ENCODE measurements at regions not wholly inside any gene's neighbourhood (a gene's known extent, or its start where the extent isn't known, plus 50 kb on each side); places are given as distances from the start of the nearest gene placed in this dataset.

DNA sequence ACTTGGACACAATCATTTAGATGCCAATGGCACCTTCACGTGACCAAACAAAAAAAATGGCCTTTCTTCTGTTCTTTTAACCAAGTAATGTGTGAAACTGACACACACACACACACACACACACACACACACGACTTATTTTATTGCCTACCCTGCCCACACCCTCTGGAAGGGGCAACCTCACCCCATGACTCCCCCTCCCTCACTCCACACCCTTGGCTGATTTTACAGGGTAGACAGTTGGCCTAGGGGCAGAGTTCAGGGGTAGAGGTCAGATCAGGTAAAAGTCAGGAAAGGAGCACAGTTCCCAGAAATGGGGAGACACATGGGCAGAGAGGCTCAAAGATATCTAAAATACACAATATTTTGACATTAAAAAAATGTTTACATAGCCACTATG, 144.8 kb upstream of the GJB5 start:
- intact Hi-C loops (cut with DNase I) = no loop called here
- H3K27ac ChIP-seq = no peak overlapping the region
- H3K4me1 ChIP-seq (replicated peaks in 1 of 2) = no peaks in the 10 kb centered on the region
- H3K27me3 ChIP-seq = no peaks in the 10 kb centered on the region
- H3K4me3 ChIP-seq = no peak overlapping the region
- DNase-seq = no peak
- TF ChIP-seq POLR2A (IDR thresholded peaks at IDR 0.05) = no peak
- TF ChIP-seq, protein P1, sequence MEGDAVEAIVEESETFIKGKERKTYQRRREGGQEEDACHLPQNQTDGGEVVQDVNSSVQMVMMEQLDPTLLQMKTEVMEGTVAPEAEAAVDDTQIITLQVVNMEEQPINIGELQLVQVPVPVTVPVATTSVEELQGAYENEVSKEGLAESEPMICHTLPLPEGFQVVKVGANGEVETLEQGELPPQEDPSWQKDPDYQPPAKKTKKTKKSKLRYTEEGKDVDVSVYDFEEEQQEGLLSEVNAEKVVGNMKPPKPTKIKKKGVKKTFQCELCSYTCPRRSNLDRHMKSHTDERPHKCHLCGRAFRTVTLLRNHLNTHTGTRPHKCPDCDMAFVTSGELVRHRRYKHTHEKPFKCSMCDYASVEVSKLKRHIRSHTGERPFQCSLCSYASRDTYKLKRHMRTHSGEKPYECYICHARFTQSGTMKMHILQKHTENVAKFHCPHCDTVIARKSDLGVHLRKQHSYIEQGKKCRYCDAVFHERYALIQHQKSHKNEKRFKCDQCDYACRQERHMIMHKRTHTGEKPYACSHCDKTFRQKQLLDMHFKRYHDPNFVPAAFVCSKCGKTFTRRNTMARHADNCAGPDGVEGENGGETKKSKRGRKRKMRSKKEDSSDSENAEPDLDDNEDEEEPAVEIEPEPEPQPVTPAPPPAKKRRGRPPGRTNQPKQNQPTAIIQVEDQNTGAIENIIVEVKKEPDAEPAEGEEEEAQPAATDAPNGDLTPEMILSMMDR (IDR thresholded peaks at IDR 0.05) = no peak
- H3K36me3 ChIP-seq (replicated peaks in 1 of 2) = no peaks in the 10 kb centered on the region
- no peaks in the 10 kb centered on the region for H3K9me3 ChIP-seq (replicated peaks in 1 of 3)
- WGBS, 4 donors = 20 to 48% (median 44%) methylated on average over 2 of the region's 2 CpGs

DNA sequence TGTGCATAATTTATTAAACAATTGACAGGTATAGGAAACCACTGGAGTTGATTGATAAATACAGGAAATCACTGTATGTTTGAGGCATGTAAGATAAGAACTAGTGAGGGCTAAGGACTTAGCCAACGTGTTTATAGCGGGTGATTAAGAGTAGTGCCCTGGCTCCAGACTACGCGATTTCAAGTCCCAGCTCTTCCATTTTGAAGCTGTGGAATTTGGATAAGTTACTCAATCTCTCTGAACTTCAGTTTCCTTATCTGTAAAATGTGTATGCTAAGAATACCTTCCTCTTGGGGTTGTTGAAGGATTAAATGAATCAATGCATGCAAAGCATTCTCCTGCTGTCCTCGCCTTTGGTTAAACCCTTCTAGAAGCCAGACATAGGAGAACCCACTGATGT, 143.3 kb upstream of the GJB5 start:
- Histone ChIP-seq H3K9me3 (replicated peaks in 1 of 3) (no peaks in the 10 kb centered on the region), H3K27ac (no peak overlapping the region), H3K36me3 (replicated peaks in 1 of 2) (no peaks in the 10 kb centered on the region), H3K4me3 (no peak overlapping the region), H3K4me1 (replicated peaks in 1 of 2) (no peaks in the 10 kb centered on the region), H3K27me3 (no peaks in the 10 kb centered on the region)
- DNase-seq = no peak
- 64 to 80% (median 73%) methylated on average over 5 of the region's 5 CpGs for WGBS, 4 donors
- intact Hi-C loops (cut with DNase I) = no loop called here
- TF ChIP-seq, protein P1 (IDR thresholded peaks at IDR 0.05) = no peak
- TF ChIP-seq POLR2A (IDR thresholded peaks at IDR 0.05) = no peak

DNA sequence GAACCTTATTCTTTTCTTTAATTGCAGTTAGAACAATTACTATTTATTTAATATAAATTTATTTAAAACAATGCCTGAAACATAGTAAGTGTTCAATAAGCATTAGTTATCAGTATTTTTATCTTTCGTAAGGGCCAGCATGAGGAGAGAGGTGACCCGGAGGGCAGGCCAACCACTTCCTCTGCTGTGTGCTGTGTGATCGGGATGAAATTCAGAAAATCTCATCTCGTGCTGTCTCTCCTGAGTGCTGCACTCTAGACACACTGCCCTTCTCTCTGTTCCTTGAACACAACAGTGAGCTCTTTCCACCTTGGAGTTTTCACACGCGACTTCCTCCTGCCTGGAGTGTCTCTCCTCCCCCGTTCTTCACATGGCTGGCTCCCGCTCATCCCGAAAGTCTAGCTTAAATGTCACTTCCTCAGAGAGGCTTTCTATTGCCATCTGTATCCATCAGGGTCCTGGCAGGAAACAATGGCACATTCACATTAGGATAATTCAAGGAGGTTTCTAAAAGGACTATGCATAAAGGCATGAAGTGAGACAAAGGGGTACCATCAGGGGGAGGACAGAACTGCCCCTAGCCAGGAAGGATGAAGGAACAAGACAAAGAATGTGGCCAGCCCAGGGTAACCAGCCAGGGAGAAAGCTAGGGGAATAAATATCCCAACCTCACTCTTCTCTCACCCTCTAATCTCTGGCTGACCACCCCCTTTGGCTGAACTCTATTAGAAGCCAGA, 142.6 kb upstream of the GJB5 start:
- 50 to 60% (median 53%) methylated on average over 9 of the region's 9 CpGs for WGBS, 4 donors
- Histone ChIP-seq H3K36me3 (replicated peaks in 1 of 2) (no peaks in the 10 kb centered on the region), H3K4me3 (no peak overlapping the region), H3K27me3 (no peaks in the 10 kb centered on the region), H3K4me1 (replicated peaks in 1 of 2) (no peaks in the 10 kb centered on the region), H3K9me3 (replicated peaks in 1 of 3) (no peaks in the 10 kb centered on the region), H3K27ac (no peak overlapping the region)
- TF ChIP-seq POLR2A (IDR thresholded peaks at IDR 0.05) = no peak
- TF ChIP-seq, protein P1 (IDR thresholded peaks at IDR 0.05) = no peak
- DNase-seq = no peak
- intact Hi-C loops (cut with DNase I) = no loop called here

DNA sequence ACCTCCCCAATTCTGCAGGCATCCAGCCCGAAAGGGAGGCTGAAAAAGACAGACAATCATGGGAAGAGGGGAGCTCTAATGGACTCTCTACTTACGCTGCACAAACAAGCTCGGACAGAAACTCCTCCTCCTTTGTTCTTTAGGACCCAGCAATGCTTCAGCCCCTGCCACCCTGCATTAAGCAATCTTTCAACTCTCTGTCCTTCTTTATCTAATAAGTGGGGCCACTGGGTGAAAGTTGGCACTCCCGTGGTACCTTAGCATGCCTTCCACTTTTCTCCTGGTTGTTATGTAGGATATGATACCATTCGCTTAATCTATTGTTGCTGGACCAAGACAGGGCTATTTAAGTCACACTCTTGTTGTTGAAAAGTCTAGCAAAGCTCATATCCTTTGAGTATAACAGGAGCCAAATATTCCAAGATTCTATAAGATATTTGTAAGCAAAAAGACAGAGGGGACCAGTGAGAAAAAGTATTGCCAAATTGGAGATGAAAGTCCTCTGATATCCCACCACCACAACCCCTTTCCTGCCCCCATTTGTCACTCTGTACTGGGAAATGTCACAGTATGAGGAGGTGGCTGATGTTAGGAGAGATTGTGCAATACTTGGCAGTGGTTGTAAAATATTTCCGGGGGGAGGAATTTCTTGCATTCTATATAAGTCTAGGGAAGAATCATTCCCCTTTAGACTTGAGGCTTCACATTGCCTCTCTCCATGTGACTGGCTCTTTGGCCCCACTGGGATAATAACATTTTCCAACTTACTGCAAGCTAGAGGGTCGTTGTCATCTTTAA, 137.3 kb upstream of the GJB5 start:
- H3K27ac ChIP-seq = no peak overlapping the region
- 54 to 70% (median 62%) methylated on average over 7 of the region's 7 CpGs for WGBS, 4 donors

More for the DNA sequence above, 137.3 kb upstream of the GJB5 start:
- Histone ChIP-seq H3K4me1 (replicated peaks in 1 of 2) (no peaks in the 10 kb centered on the region), H3K9me3 (replicated peaks in 1 of 3) (no peaks in the 10 kb centered on the region), H3K4me3 (no peak overlapping the region), H3K27me3 (peaks cover 7% of the 10 kb centered on the region), H3K36me3 (replicated peaks in 1 of 2) (no peaks in the 10 kb centered on the region)
- TF ChIP-seq POLR2A (IDR thresholded peaks at IDR 0.05) = no peak
- TF ChIP-seq, protein P1 (IDR thresholded peaks at IDR 0.05) = no peak
- no peak for DNase-seq
- intact Hi-C loops (cut with DNase I) = no loop called here

All from adrenal gland (tissue), 9 donors.